HFFc6 (cell line): ENCODE measurements at regions not wholly inside any gene's neighbourhood (a gene's known extent, or its start where the extent isn't known, plus 50 kb on each side); places are given as distances from the start of the nearest gene placed in this dataset.

Experiments
- DNase-seq: peaks from one replicate; pipeline ENCODE4 v3.0.0-alpha.2; 2018
- H3K27ac Mint-ChIP-seq: 2 replicates; pipeline ENCODE4 v1.8.0; 2020; ENCODE audit warnings: mild to moderate bottlenecking, mixed read lengths
- H3K27me3 Mint-ChIP-seq: 2 replicates; pipeline ENCODE4 v1.8.0; 2021; ENCODE audit warnings: mild to moderate bottlenecking, moderate library complexity, mixed read lengths; ENCODE audit not compliant: insufficient read depth
- H3K36me3 Mint-ChIP-seq: 2 replicates; pipeline ENCODE4 v1.8.0; 2021; ENCODE audit warnings: low read depth, mixed read lengths
- H3K4me1 Mint-ChIP-seq: 2 replicates; pipeline ENCODE4 v1.8.0; 2020; ENCODE audit warnings: low read depth, mixed read lengths
- H3K4me3 Mint-ChIP-seq: 2 replicates; pipeline ENCODE4 v1.8.0; 2020; ENCODE audit warnings: mild to moderate bottlenecking, moderate library complexity, mixed read lengths
- H3K9me3 Mint-ChIP-seq: 2 replicates; pipeline ENCODE4 v1.8.0; 2020; ENCODE audit warnings: mild to moderate bottlenecking, mixed read lengths
- CTCF ChIP-seq: fragments of 200-600 bp; sonication (generic); IDR thresholded peaks from 2 replicates; pipeline ENCODE4 v1.5.0; 2021; ENCODE audit warnings: antibody characterized with exemption, mild to moderate bottlenecking

DNA sequence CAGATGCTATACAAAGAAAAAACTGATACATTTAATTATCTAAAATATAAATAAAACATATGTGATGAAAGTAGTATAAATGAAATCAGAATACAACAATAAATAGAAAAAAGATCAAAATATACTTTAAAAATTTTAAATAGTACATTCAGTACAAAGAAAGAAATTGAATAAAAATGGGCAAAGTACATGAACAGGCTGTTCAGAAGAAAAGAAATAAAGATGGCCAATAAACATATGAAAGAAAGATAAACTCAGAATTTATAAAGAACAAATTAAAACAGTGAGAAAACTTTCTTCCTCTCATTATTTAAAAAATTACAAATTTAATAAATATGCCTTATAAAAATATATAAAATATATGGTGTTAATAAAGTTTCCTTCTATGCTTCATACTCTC, 50.5 kb upstream of the AMOTL1 start:
- peaks cover 12% of the 10 kb centered on the region for H3K27me3 Mint-ChIP-seq
- no peak for DNase-seq
- no peak for TF ChIP-seq CTCF
- H3K27ac Mint-ChIP-seq: no peak overlapping the region
- H3K36me3 Mint-ChIP-seq: no peaks in the 10 kb centered on the region
- H3K4me3 Mint-ChIP-seq: no peak overlapping the region
- H3K9me3 Mint-ChIP-seq: no peaks in the 10 kb centered on the region
- H3K4me1 Mint-ChIP-seq: peaks cover 5% of the 10 kb centered on the region
